Fibroblast of the aortic adventitia (primary cell): ENCODE measurements at regions not wholly inside any gene's neighbourhood (a gene's known extent, or its start where the extent isn't known, plus 50 kb on each side); places are given as distances from the start of the nearest gene placed in this dataset.
A peak's percentile ranks its signal among the peaks of the same experiment; 100 is the strongest.
"Not testable (repeated sequence)": the region's sequence is repeated elsewhere in the genome, so short reads cannot be mapped to it uniquely, and the experiment has no call there.

Experiments
- DNase-seq: peaks from one replicate; pipeline ENCODE4 v3.0.0-alpha.2; 2010; ENCODE audit warnings: low read depth
- H3K4me3 ChIP-seq: 2 replicates; pipeline ENCODE4 v1.5.1; 2011; ENCODE audit warnings: low read depth, mild to moderate bottlenecking, control low read depth, low read length, moderate library complexity
- TF ChIP-seq, protein P1 (sequence below): IDR thresholded peaks from 2 replicates; pipeline ENCODE4 v1.5.1; 2011; ENCODE audit warnings: mild to moderate bottlenecking, low read length, control low read depth, inconsistent platforms; ENCODE audit not compliant: insufficient read depth

DNA sequence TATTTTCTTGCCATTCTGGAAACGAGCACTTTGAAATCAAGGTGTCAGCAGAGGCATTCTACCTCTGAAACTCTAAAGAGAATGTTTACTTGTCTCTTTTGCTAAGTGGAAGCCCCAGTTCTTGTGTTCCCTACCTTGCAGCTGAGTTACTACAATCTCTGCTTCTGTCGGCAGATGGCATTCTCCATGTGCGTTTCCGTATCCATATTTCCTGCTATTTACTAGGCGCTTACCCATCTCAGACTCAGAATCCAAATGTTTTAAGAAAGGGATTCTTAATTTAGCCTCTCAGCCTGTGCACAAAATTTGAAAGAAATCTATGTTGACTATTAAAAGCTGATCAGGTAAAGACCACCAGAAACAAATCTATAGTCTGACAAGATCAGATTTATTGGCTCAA, 221.3 kb upstream of the FTMT start:
- peak; percentile 34 for DNase-seq
- no peak overlapping the region for H3K4me3 ChIP-seq
- TF ChIP-seq, protein P1, sequence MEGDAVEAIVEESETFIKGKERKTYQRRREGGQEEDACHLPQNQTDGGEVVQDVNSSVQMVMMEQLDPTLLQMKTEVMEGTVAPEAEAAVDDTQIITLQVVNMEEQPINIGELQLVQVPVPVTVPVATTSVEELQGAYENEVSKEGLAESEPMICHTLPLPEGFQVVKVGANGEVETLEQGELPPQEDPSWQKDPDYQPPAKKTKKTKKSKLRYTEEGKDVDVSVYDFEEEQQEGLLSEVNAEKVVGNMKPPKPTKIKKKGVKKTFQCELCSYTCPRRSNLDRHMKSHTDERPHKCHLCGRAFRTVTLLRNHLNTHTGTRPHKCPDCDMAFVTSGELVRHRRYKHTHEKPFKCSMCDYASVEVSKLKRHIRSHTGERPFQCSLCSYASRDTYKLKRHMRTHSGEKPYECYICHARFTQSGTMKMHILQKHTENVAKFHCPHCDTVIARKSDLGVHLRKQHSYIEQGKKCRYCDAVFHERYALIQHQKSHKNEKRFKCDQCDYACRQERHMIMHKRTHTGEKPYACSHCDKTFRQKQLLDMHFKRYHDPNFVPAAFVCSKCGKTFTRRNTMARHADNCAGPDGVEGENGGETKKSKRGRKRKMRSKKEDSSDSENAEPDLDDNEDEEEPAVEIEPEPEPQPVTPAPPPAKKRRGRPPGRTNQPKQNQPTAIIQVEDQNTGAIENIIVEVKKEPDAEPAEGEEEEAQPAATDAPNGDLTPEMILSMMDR, result peak; percentile 36

DNA sequence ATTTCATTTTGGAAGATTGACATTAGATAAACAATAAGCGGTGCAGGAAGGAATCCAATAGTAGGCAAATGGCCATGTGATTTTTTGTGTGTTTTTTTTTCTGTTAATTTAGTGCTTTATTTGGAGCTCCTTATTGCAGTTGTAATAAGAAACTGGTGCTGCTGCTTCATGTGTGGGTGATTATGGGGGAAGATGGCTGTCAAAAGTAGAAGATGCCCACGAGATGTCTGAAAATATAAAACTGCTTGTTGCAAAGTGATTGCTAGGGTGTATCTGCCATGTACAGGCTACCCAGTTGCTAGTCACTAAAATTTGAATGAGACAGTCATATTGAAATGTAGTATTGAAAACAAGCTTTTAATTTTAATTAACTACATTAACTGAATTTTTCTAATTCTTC, 216.7 kb upstream of the FTMT start:
- TF ChIP-seq, protein P1, result no peak
- H3K4me3 ChIP-seq, result no peak overlapping the region
- no peak for DNase-seq

DNA sequence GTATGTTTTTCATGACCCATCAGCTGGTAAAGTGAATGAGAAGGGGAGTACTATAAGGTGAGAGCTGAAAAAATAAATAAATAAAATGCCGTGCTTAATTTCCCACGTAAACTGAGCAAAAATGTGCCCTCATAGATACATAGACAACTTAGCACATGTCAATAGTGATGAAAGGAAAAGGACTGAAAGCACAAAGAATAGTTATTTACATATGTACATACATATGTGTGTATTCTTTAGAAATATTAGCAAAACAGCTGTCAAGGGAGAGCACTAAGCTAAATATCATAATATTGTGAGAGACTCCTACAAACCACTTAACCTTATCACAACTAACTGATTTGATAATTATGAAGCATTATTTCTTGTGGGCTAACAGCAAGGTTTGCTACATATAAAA, 213.6 kb upstream of the FTMT start:
- no peak for DNase-seq
- TF ChIP-seq, protein P1, result no peak
- H3K4me3 ChIP-seq, result no peak overlapping the region

DNA sequence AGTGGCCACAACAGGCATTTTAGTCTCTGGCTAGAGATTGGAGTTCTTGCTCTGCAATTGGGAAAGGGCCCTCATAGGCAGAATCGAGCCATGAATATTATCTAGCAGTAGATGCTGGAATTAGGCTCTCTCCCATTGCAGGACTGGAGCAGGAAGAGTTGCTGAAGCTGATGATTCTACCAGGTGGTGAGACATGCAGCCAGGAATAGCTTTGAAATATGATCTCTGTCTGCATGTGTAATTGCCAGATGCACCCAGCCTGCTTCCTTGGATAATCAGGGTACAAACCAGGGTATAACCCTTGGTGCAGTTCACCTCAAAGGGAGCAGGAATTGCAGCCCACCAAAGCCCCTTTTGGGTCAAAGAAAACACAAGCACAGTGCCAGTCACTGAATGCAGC, 211.4 kb upstream of the FTMT start:
- TF ChIP-seq, protein P1, result no peak
- H3K4me3 ChIP-seq, result no peak overlapping the region
- no peak for DNase-seq

DNA sequence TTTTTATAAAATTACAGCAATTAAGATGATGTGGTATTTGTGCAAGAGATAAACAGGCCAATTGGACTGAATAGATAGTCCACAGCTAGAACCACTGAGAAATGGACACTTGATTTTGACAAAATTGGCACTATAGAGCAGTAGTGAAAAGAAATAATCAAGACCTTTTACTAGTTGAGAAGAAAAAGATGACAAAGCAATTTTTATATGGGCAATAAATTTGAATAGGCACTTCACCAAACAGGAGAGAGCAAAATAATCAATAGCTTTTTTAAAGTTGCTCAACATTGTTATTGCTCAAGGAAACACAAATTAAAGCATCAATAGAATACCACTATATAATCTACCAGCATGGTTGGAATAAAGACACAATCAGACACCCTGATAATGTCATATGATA, 193.5 kb upstream of the FTMT start:
- DNase-seq, result no peak
- TF ChIP-seq, protein P1, result no peak
- no peak overlapping the region for H3K4me3 ChIP-seq

DNA sequence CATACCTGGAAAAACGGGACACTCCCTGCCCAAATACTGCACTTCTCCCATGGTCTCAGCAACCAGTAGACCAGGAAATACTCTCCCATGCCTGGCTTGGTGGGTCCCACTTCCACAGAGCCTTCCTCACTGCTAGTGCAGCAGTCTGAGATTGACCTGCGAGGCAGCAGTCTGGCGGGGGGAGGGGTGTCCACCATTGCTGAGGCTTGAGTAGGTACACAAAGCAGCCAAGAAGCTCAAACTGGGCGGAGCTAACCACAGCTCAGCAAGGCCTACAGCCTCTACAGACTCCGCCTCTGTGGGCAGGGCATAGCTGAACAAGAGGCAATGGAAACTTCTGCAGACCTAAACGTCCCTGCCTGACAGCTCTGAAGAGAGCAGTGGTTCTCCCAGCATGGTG, 191.5 kb upstream of the FTMT start:
- TF ChIP-seq, protein P1, result no peak
- no peak overlapping the region for H3K4me3 ChIP-seq
- no peak for DNase-seq

DNA sequence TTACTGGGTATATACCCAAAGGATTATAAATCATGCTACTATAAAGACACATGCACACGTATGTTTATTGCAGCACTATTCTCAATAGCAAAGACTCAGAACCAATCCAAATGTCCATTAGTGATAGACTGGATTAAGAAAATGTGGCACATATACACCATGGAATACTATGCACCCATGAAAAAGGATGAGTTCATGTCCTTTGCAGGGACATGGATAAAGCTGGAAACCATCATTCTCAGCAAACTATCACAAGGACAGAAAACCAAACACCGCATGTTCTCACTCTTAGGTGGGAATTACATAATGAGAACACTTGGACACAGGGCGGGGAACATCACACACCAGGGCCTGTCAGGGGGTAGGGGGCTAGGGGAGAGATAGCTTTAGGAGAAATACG, 186.1 kb upstream of the FTMT start:
- DNase-seq, H3K4me3 ChIP-seq: not testable (repeated sequence)
